ENCODE measurements at regions not wholly inside any gene's neighbourhood (a gene's known extent, or its start where the extent isn't known, plus 50 kb on each side); places are given as distances from the start of the nearest gene placed in this dataset.
"Not testable (repeated sequence)": the region's sequence is repeated elsewhere in the genome, so short reads cannot be mapped to it uniquely, and the experiment has no call there.

DNA sequence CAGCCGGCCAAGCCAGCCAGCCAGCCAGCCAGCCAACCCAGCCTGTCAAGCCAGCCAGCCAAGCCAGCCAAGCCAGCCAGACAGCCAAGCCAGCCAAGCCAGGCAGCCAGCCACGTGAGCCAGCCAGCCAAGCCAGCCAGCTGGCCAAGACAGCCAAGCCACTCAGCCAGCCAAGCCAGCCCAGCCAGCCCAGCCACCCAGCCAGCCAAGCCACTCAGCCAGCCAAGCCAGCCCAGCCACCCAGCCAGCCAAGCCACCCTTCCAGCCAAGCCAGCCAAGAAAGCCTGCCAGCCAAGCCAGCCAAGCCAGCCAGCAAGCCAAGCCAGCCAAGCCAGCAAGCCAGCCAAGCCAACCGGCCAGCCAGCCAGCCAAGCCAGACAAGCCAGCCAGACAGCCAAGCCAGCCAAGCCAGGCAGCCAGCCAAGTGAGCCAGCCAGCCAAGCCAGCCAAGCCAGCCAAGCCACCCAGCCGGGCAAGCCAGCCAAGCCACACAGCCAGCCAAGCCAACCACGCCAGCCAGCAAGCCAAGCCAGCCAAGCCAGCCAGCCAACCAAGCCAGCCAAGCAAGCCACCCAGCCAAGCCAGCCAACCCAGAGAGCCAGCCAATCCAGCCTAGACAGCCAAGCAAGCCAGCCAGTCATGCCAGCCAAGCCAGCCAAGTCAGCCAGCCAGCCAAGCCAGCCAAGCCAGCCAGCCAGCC, 199.5 kb downstream of the GOLGA6L6 start:
- Histone ChIP-seq H3K9me3 (peaks cover 0 to 50% of the 10 kb centered on the region in 2 donors), H3K4me1 (no peaks in the 10 kb centered on the region), H3K27me3 (no peaks in the 10 kb centered on the region), H3K27ac (no peak overlapping the region), H3K4me3 (no peak overlapping the region), H3K36me3 (no peaks in the 10 kb centered on the region)
- TF ChIP-seq, protein P1, sequence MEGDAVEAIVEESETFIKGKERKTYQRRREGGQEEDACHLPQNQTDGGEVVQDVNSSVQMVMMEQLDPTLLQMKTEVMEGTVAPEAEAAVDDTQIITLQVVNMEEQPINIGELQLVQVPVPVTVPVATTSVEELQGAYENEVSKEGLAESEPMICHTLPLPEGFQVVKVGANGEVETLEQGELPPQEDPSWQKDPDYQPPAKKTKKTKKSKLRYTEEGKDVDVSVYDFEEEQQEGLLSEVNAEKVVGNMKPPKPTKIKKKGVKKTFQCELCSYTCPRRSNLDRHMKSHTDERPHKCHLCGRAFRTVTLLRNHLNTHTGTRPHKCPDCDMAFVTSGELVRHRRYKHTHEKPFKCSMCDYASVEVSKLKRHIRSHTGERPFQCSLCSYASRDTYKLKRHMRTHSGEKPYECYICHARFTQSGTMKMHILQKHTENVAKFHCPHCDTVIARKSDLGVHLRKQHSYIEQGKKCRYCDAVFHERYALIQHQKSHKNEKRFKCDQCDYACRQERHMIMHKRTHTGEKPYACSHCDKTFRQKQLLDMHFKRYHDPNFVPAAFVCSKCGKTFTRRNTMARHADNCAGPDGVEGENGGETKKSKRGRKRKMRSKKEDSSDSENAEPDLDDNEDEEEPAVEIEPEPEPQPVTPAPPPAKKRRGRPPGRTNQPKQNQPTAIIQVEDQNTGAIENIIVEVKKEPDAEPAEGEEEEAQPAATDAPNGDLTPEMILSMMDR (IDR thresholded peaks at IDR 0.05), result no peak
- DNase-seq, result peak in 1 of 4 donors; percentile 100
- no peak for ATAC-seq
- intact Hi-C loops (cut with DNase I), result no loop called here

DNA sequence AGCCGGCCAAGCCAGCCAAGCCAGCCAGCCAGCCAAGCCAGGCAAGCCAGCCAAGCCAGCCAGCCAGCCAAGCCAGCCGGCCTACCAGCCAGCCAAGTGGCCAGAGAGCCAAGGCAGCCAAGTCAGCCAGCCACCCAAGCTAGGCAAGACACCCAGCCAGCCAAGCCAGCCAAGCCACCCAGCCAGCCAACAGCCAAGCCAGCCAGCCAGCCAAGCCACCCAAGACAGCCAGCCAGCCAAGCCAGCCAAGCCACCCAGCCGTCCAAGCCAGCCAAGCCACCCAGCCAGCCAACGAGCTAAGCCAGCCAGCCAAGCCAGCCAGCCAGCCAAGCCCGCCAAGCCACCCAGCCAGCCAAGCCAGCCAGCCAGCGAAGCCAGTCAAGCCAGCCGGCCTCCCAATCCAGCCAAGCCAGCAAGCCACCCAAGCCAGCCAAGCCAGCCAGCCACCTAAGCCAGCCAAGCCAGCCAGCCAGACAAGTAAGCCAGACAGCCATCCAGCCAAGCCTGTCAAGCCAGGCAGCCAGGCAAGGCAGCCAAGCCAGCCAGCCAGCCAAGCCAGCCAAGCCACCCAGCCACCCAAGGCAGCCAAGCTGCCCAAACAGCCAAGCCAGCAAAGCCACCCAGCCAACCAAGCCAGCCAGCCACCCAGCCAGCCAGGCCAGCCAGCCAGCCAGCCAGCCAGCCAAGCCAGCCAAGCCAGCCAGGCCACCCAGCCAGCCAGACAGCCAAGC, 200.5 kb downstream of the GOLGA6L6 start:
- no peaks in the 10 kb centered on the region for H3K4me1 ChIP-seq
- H3K27ac ChIP-seq, result no peak overlapping the region
- peaks cover 0 to 46% of the 10 kb centered on the region in 2 donors for H3K9me3 ChIP-seq
- ATAC-seq, result no peak
- DNase-seq, result peak in 1 of 4 donors; percentile 100
- intact Hi-C loops (cut with DNase I), result no loop called here
- no peak overlapping the region for H3K4me3 ChIP-seq
- H3K36me3 ChIP-seq, result no peaks in the 10 kb centered on the region
- TF ChIP-seq, protein P1 (IDR thresholded peaks at IDR 0.05), result no peak
- no peaks in the 10 kb centered on the region for H3K27me3 ChIP-seq

GRCh38 chr15:20340331-20340811, 201.2 kb downstream of the GOLGA6L6 start:
- H3K9me3 ChIP-seq, result peaks cover 0 to 46% of the 10 kb centered on the region in 2 donors
- H3K27me3 ChIP-seq, result no peaks in the 10 kb centered on the region
- TF ChIP-seq, protein P1 (IDR thresholded peaks at IDR 0.05), result no peak
- no peak overlapping the region for H3K27ac ChIP-seq
- H3K4me1 ChIP-seq, result no peaks in the 10 kb centered on the region
- ATAC-seq (no peak), DNase-seq (peak in 2 of 4 donors; percentile 49 to 98)
- H3K4me3 ChIP-seq, result no peak overlapping the region
- intact Hi-C loops (cut with DNase I), result no loop called here
- no peaks in the 10 kb centered on the region for H3K36me3 ChIP-seq

- H3K27ac ChIP-seq; ATAC-seq; H3K4me1 ChIP-seq; H3K36me3 ChIP-seq; H3K27me3 ChIP-seq; H3K4me3 ChIP-seq; intact Hi-C loops (cut with DNase I): not testable (repeated sequence)
- DNase-seq, result peak in 1 of 4 donors; percentile 80
- H3K9me3 ChIP-seq, result peaks cover 0 to 37% of the 10 kb centered on the region in 2 donors
Observed at GRCh38 chr15:20339086-20339791, 202.4 kb downstream of the GOLGA6L6 start.

DNA sequence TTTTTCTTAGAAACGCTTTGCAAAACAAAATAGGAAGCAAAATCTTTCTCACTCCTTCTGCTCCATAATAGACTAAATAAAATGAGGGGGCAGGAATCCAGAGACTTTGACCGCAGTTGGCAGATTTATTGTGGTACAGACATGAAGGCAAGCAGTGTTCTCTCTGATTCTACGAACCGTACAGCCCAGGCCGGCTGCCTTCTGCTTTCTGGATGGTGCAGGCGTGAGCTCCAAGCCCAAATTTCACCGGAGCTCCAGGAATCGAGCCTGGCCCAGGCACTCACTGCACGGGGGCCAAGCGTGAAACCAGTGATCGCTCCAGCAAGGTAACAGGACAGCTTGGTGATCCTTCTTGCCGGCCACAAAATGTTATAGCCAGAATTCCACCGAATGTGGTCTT, 202.9 kb downstream of the GOLGA6L6 start:
- intact Hi-C loops (cut with DNase I); H3K4me3 ChIP-seq; H3K27ac ChIP-seq; H3K27me3 ChIP-seq; H3K4me1 ChIP-seq; H3K36me3 ChIP-seq; ATAC-seq: not testable (repeated sequence)
- DNase-seq, result peak in 1 of 4 donors; percentile 80
- peaks cover 0 to 34% of the 10 kb centered on the region in 2 donors for H3K9me3 ChIP-seq

DNA sequence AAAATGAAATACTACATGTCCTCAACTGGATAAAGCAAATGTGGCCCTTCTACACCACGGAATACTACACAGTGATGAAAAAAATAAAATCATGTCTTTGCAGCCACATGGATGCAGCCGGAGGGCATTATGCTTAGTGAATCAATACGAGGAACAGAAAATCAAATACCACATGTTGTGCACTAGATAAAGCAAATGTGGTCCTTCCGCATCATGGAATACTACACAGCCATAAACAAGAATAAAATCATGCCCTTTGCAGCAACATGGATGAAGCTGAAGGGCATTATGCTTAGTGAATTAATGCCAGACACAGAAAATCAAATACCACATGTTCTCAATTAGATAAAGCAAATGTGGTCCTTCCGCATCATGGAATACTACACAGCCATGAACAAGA, 204.4 kb downstream of the GOLGA6L6 start:
- H3K9me3 ChIP-seq, result peaks cover 0 to 34% of the 10 kb centered on the region in 2 donors
- H3K27me3 ChIP-seq; ATAC-seq; DNase-seq; H3K4me1 ChIP-seq; H3K4me3 ChIP-seq; intact Hi-C loops (cut with DNase I); H3K27ac ChIP-seq; H3K36me3 ChIP-seq: not testable (repeated sequence)

- H3K27me3 ChIP-seq; ATAC-seq; intact Hi-C loops (cut with DNase I); H3K27ac ChIP-seq; H3K4me1 ChIP-seq; H3K4me3 ChIP-seq; H3K36me3 ChIP-seq: not testable (repeated sequence)
- peaks cover 0 to 20% of the 10 kb centered on the region in 2 donors for H3K9me3 ChIP-seq
- peak in 1 of 4 donors; percentile 83 for DNase-seq
Observed at GRCh38 chr15:20334451-20334850, 207.1 kb downstream of the GOLGA6L6 start.

DNA sequence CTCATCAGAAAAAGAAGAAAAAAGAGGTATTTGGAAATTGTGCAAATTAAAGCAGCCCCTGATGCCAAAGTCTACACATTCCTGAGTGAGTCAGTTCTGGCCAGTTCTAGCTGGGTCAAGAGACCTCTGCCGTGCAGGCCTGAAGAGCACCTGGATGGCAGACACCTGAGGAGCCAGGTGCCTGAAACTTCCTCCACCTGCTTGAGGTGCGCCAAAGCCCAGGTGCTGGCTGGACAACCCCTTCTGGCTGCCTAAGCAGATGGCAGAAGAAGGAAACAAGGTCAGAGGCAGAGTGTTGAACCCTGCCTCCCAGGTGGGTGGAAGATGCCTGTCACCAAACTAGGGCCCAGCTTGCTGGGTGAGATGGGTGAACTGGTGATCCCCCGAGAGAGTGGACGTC, 215.8 kb downstream of the GOLGA6L6 start:
- ATAC-seq; intact Hi-C loops (cut with DNase I); H3K36me3 ChIP-seq; H3K27me3 ChIP-seq; H3K9me3 ChIP-seq; H3K4me1 ChIP-seq; H3K27ac ChIP-seq; H3K4me3 ChIP-seq: not testable (repeated sequence)
- DNase-seq, result peak in 1 of 4 donors; percentile 42

DNA sequence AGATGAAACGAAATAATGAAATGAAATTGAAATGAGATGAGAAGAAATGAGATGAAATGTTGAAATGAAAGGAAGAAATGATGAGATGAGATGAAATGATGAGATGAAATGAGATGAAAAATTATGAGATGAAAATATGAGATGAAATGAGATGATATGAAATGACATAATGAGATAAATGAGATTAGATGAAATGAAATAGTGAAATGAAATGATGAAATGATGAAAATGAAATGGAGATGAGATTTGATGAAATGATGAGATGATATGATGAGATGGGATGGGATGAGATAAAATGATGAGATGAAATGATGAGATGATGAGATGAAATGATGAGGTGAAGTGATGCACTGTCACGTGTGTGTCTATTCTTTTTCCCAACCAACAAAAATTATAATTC, 224.5 kb downstream of the GOLGA6L6 start:
- H3K9me3 ChIP-seq; H3K27ac ChIP-seq; H3K27me3 ChIP-seq; DNase-seq; H3K4me1 ChIP-seq; H3K36me3 ChIP-seq; H3K4me3 ChIP-seq; ATAC-seq; intact Hi-C loops (cut with DNase I): not testable (repeated sequence)
